GM18519 (cell line): ENCODE measurements at regions not wholly inside any gene's neighbourhood (a gene's known extent, or its start where the extent isn't known, plus 50 kb on each side); places are given as distances from the start of the nearest gene placed in this dataset.
"Not testable (repeated sequence)": the region's sequence is repeated elsewhere in the genome, so short reads cannot be mapped to it uniquely, and the experiment has no call there.

ENCODE experiments used
- ATAC-seq: cut with Tn5 transposase; IDR thresholded peaks from one replicate; pipeline ENCODE4 v1.9.1; 2021; ENCODE audit warnings: mild to moderate bottlenecking, moderate library complexity; ENCODE audit not compliant: unreplicated experiment, low FRiP score

- ATAC-seq, result no peak
Measured at GRCh38 chr6:115873901-115874300, 186.8 kb downstream of the FRK start.

- ATAC-seq, result no peak
Measured at GRCh38 chr6:115870464-115870863, 190.2 kb downstream of the FRK start.

- ATAC-seq, result no peak
Measured at GRCh38 chr6:115865914-115866313, 194.8 kb downstream of the FRK start.

- no peak for ATAC-seq
Measured at GRCh38 chr6:115863211-115863610, 197.5 kb downstream of the FRK start.

GRCh38 chr6:115861658-115862057 is 199.0 kb downstream of the FRK start:
- not testable (repeated sequence) for ATAC-seq

GRCh38 chr6:115859577-115859976 is 201.1 kb downstream of the FRK start:
- ATAC-seq, result not testable (repeated sequence)

GRCh38 chr6:115854866-115855665 is 205.6 kb downstream of the FRK start:
- ATAC-seq, result no peak

GRCh38 chr6:115847671-115848070 is 213.0 kb downstream of the FRK start:
- no peak for ATAC-seq

- ATAC-seq, result no peak
Measured at GRCh38 chr6:115843945-115844344, 216.7 kb downstream of the FRK start.

- no peak for ATAC-seq
Measured at GRCh38 chr6:115842338-115842737, 218.4 kb downstream of the FRK start.

GRCh38 chr6:115839583-115840181 is 221.0 kb downstream of the FRK start:
- no peak for ATAC-seq

- peak; percentile 83 for ATAC-seq
Measured at GRCh38 chr6:115838763-115839401, 221.8 kb downstream of the FRK start.

- ATAC-seq, result no peak
Measured at GRCh38 chr6:115838216-115838615, 222.5 kb downstream of the FRK start.

GRCh38 chr6:115836374-115836773 is 224.3 kb downstream of the FRK start:
- not testable (repeated sequence) for ATAC-seq

- ATAC-seq, result no peak
Measured at GRCh38 chr6:115835314-115835713, 225.4 kb downstream of the FRK start.

GRCh38 chr6:115834542-115834941 is 226.1 kb downstream of the FRK start:
- not testable (repeated sequence) for ATAC-seq

GRCh38 chr6:115832786-115833185 is 227.9 kb downstream of the FRK start:
- ATAC-seq, result no peak

- ATAC-seq, result no peak
Measured at GRCh38 chr6:115832186-115832585, 228.5 kb downstream of the FRK start.

GRCh38 chr6:115830895-115831294 is 229.8 kb downstream of the FRK start:
- peak; percentile 75 for ATAC-seq

GRCh38 chr6:115821798-115822197 is 238.9 kb downstream of the FRK start:
- no peak for ATAC-seq

- ATAC-seq, result no peak
Measured at GRCh38 chr6:115819506-115819905, 241.2 kb downstream of the FRK start.

GRCh38 chr6:115817161-115817560 is 243.5 kb downstream of the FRK start:
- no peak for ATAC-seq
